ENCODE measurements at regions not wholly inside any gene's neighbourhood (a gene's known extent, or its start where the extent isn't known, plus 50 kb on each side); places are given as distances from the start of the nearest gene placed in this dataset.

- TF ChIP-seq EP300 (IDR thresholded peaks at IDR 0.05) (no peak), POLR2A (IDR thresholded peaks at IDR 0.05) (no peak), CTCF (IDR thresholded peaks at IDR 0.05) (no peak), POLR2AphosphoS5 (IDR thresholded peaks at IDR 0.05) (no peak)
Measured at GRCh38 chr6:6942831-6943230, 164.9 kb upstream of the RREB1 start.

Data from stomach (tissue), 4 donors.